Muscle of back (tissue), 3 donors: ENCODE measurements at regions not wholly inside any gene's neighbourhood (a gene's known extent, or its start where the extent isn't known, plus 50 kb on each side); places are given as distances from the start of the nearest gene placed in this dataset.
A peak's percentile ranks its signal among the peaks of the same experiment; 100 is the strongest.

ENCODE experiments used
- DNase-seq, 3 donors: peaks; one replicate each; pipeline versions ENCODE4 v3.0.0 to v3.0.0-alpha.2; 2013

GRCh38 chr21:45338311-45339017 lies 50.8 kb upstream of the POFUT2 start:
- DNase-seq: no peak

GRCh38 chr21:45339421-45340402 lies 52.0 kb upstream of the POFUT2 start:
- DNase-seq: no peak

GRCh38 chr21:45340515-45340914 lies 52.8 kb upstream of the POFUT2 start:
- no peak for DNase-seq

GRCh38 chr21:45341261-45341660 lies 53.6 kb upstream of the POFUT2 start:
- DNase-seq: no peak

- no peak for DNase-seq
These were observed 54.1 kb upstream of the POFUT2 start for GRCh38 chr21:45341779-45342178.

GRCh38 chr21:45343891-45344290 lies 56.2 kb upstream of the POFUT2 start:
- no peak for DNase-seq

GRCh38 chr21:45344576-45344975 lies 56.9 kb upstream of the POFUT2 start:
- no peak for DNase-seq

- peak in 1 of 3 donors; percentile 10 for DNase-seq
These were observed 57.8 kb upstream of the COL18A1 start for GRCh38 chr21:45347048-45347711.

GRCh38 chr21:45347712-45348499 lies 57.1 kb upstream of the COL18A1 start:
- no peak for DNase-seq

- peak in 1 of 3 donors; percentile 10 for DNase-seq
These were observed 56.2 kb upstream of the COL18A1 start for GRCh38 chr21:45348591-45349327.

GRCh38 chr21:45350206-45350854 lies 54.6 kb upstream of the COL18A1 start:
- DNase-seq: no peak

- DNase-seq: no peak
These were observed 53.9 kb upstream of the COL18A1 start for GRCh38 chr21:45351061-45351460.

GRCh38 chr21:45351526-45352275 lies 53.3 kb upstream of the COL18A1 start:
- DNase-seq: peak in 1 of 3 donors; percentile 37

GRCh38 chr21:45352621-45353139 lies 52.3 kb upstream of the COL18A1 start:
- DNase-seq: no peak

GRCh38 chr21:45353200-45353599 lies 51.8 kb upstream of the COL18A1 start:
- peak in 2 of 3 donors; percentile 65 to 83 for DNase-seq

GRCh38 chr21:45354970-45355369 lies 50.0 kb upstream of the COL18A1 start:
- peak in 1 of 3 donors; percentile 52 for DNase-seq
